ENCODE measurements at regions not wholly inside any gene's neighbourhood (a gene's known extent, or its start where the extent isn't known, plus 50 kb on each side); places are given as distances from the start of the nearest gene placed in this dataset.

DNA sequence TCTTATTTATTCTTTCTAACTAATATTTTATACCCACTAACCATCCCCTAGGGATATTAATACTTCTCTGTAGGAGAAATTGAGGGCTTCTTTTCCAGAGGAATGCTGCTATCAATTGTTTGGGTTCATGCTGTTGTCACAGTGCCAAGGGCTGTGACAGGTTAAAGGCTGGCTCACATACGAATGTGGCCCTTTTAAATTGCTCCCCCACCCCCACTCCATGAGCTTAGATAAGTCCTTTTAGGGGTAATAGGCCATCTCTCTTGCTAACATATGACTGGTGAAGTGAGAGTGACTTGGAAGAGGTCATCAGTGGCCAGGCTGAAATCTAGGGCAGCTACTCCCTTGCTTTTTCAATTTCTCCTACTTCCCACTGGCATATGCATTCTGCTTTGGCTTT, 121.9 kb upstream of the DPH6 start:
- Mint-ChIP-seq H3K27me3 (ENCODE audit: insufficient read depth, unreplicated experiment) (no peaks in the 10 kb centered on the region), H3K9me3 (ENCODE audit: unreplicated experiment) (no peaks in the 10 kb centered on the region), H3K4me1 (ENCODE audit: low read depth, unreplicated experiment) (peaks cover 18% of the 10 kb centered on the region), H3K36me3 (ENCODE audit: insufficient read depth, unreplicated experiment) (no peaks in the 10 kb centered on the region), H3K27ac (ENCODE audit: unreplicated experiment) (no peak overlapping the region), H3K4me3 (ENCODE audit: unreplicated experiment) (no peak overlapping the region)
- Histone ChIP-seq H3K36me3 (ENCODE audit: control insufficient read depth, insufficient read depth, low read length) (no peaks in the 10 kb centered on the region), H3K27me3 (replicated peaks; ENCODE audit: control insufficient read depth, insufficient read depth, low read length) (no peaks in the 10 kb centered on the region), H3K4me3 (ENCODE audit: low read depth, low read length) (no peak overlapping the region), H3K4me1 (peaks cover 15% of the 10 kb centered on the region), H3K9me3 (no peaks in the 10 kb centered on the region)
- TF ChIP-seq, protein P1, sequence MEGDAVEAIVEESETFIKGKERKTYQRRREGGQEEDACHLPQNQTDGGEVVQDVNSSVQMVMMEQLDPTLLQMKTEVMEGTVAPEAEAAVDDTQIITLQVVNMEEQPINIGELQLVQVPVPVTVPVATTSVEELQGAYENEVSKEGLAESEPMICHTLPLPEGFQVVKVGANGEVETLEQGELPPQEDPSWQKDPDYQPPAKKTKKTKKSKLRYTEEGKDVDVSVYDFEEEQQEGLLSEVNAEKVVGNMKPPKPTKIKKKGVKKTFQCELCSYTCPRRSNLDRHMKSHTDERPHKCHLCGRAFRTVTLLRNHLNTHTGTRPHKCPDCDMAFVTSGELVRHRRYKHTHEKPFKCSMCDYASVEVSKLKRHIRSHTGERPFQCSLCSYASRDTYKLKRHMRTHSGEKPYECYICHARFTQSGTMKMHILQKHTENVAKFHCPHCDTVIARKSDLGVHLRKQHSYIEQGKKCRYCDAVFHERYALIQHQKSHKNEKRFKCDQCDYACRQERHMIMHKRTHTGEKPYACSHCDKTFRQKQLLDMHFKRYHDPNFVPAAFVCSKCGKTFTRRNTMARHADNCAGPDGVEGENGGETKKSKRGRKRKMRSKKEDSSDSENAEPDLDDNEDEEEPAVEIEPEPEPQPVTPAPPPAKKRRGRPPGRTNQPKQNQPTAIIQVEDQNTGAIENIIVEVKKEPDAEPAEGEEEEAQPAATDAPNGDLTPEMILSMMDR (IDR thresholded peaks at IDR 0.05; ENCODE audit: insufficient read depth in 1 of 2, low read depth in 1 of 2, low read length in 1 of 2, severe bottlenecking in 1 of 2, unreplicated experiment in 1 of 2) = no peak
- ChIA-PET POLR2A (no interaction called here), CTCF (no interaction called here)
- no peak for DNase-seq
- BruUV-seq (replicated peaks) = no TSS peak
- intact Hi-C loops (cut with micrococcal nuclease; ENCODE audit: unreplicated experiment) = no loop called here

DNA sequence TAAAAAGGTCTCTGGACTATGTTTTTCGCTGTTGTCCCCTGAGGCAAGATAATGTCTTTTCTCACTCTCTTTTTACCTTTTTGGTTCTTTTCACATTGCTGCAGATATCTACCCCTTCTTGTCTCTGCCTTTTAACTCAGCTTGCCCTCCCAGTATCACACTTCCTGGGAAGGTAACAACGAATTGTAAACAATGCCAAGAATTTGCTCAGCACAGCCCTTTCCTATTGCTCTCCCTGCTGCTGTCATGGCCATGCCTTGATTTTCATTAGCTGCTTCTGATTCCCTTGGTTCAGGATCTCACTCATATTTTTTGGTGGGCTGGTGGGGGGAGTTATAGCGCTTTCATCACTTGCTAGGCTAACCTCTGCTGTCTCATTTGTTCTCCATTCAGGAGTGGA, 123.1 kb upstream of the DPH6 start:
- H3K27me3 Mint-ChIP-seq (ENCODE audit: insufficient read depth, unreplicated experiment) = no peaks in the 10 kb centered on the region
- no peaks in the 10 kb centered on the region for H3K9me3 Mint-ChIP-seq (ENCODE audit: unreplicated experiment)
- BruUV-seq (replicated peaks) = no TSS peak
- intact Hi-C loops (cut with micrococcal nuclease; ENCODE audit: unreplicated experiment) = no loop called here
- Histone ChIP-seq H3K4me3 (ENCODE audit: low read depth, low read length) (no peak overlapping the region), H3K9me3 (no peaks in the 10 kb centered on the region), H3K36me3 (ENCODE audit: control insufficient read depth, insufficient read depth, low read length) (no peaks in the 10 kb centered on the region), H3K27me3 (replicated peaks; ENCODE audit: control insufficient read depth, insufficient read depth, low read length) (no peaks in the 10 kb centered on the region), H3K4me1 (peaks cover 19% of the 10 kb centered on the region)
- H3K36me3 Mint-ChIP-seq (ENCODE audit: insufficient read depth, unreplicated experiment) = no peaks in the 10 kb centered on the region
- peaks cover 24% of the 10 kb centered on the region for H3K4me1 Mint-ChIP-seq (ENCODE audit: low read depth, unreplicated experiment)
- ChIA-PET POLR2A (no interaction called here), CTCF (no interaction called here)
- TF ChIP-seq, protein P1 (IDR thresholded peaks at IDR 0.05; ENCODE audit: insufficient read depth in 1 of 2, low read depth in 1 of 2, low read length in 1 of 2, severe bottlenecking in 1 of 2, unreplicated experiment in 1 of 2) = no peak
- no peak overlapping the region for H3K27ac Mint-ChIP-seq (ENCODE audit: unreplicated experiment)
- DNase-seq = no peak
- H3K4me3 Mint-ChIP-seq (ENCODE audit: unreplicated experiment) = no peak overlapping the region

DNA sequence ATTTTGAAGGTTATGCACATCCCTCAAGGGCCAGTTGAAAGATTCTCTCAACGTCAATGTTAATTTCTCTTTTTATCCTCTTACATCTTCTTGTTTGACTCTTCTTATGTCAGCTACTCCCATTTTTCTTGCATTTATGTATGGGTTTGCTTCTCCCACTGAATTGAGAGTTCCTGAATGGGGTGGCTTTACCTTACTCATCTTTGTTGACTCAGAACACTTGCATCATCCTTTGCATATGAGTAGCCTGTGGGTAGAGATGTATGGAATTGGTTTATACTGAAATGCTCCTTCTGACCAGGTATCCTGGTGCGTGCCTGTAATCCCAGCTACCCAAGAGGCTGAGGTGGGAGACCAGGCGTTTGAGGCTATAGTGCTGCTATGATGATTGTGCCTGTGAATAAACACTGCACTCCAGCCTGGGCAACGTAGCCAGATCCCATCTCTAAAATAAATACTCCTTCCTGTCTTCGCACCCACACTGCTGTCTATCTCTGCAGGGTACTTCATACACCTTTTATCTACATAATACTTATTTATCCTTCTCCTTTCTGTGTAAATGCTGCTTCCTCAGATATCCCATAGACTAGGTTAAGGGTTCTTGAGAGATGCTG, 123.6 kb upstream of the DPH6 start:
- Mint-ChIP-seq H3K27ac (ENCODE audit: unreplicated experiment) (no peak overlapping the region), H3K4me3 (ENCODE audit: unreplicated experiment) (no peak overlapping the region), H3K27me3 (ENCODE audit: insufficient read depth, unreplicated experiment) (no peaks in the 10 kb centered on the region), H3K9me3 (ENCODE audit: unreplicated experiment) (no peaks in the 10 kb centered on the region), H3K4me1 (ENCODE audit: low read depth, unreplicated experiment) (peaks cover 24% of the 10 kb centered on the region), H3K36me3 (ENCODE audit: insufficient read depth, unreplicated experiment) (no peaks in the 10 kb centered on the region)
- CTCF ChIA-PET = no interaction called here
- no TSS peak for BruUV-seq (replicated peaks)
- no peaks in the 10 kb centered on the region for H3K9me3 ChIP-seq
- intact Hi-C loops (cut with micrococcal nuclease; ENCODE audit: unreplicated experiment) = no loop called here
- DNase-seq = no peak
- H3K36me3 ChIP-seq (ENCODE audit: control insufficient read depth, insufficient read depth, low read length) = no peaks in the 10 kb centered on the region
- POLR2A ChIA-PET = no interaction called here
- no peak overlapping the region for H3K4me3 ChIP-seq (ENCODE audit: low read depth, low read length)
- TF ChIP-seq, protein P1 (IDR thresholded peaks at IDR 0.05; ENCODE audit: insufficient read depth in 1 of 2, low read depth in 1 of 2, low read length in 1 of 2, severe bottlenecking in 1 of 2, unreplicated experiment in 1 of 2) = no peak
- no peaks in the 10 kb centered on the region for H3K27me3 ChIP-seq (replicated peaks; ENCODE audit: control insufficient read depth, insufficient read depth, low read length)
- peaks cover 19% of the 10 kb centered on the region for H3K4me1 ChIP-seq

Measured in Caco-2 (cell line).